Left lung (tissue), 4 donors: ENCODE measurements at regions not wholly inside any gene's neighbourhood (a gene's known extent, or its start where the extent isn't known, plus 50 kb on each side); places are given as distances from the start of the nearest gene placed in this dataset.

Source experiments
- ATAC-seq: fragments of 200-7000 bp; cut with Tn5 transposase; one replicate; pipeline ENCODE4 v1.9.1; 2020; ENCODE audit warnings: moderate library complexity
- DNase-seq, 4 donors: peaks; one replicate each; pipeline ENCODE4 v3.0.0-alpha.2; 2013 to 2020
- H3K27ac ChIP-seq, 2 donors: fragments of 200-600 bp; sonication (generic) in 1 of 2; one replicate each; pipeline versions ENCODE4 v1.5.0 to v1.8.0; 2020 to 2021
- H3K27me3 ChIP-seq, 2 donors: fragments of 200-600 bp; sonication (generic) in 1 of 2; one replicate each; pipeline versions ENCODE4 v1.5.0 to v1.8.0; 2020 to 2021
- H3K36me3 ChIP-seq, 2 donors: fragments of 200-600 bp; sonication (generic) in 1 of 2; one replicate each; pipeline versions ENCODE4 v1.5.0 to v1.8.0; 2020 to 2021
- H3K4me1 ChIP-seq, 2 donors: fragments of 200-600 bp; one replicate each; pipeline ENCODE4 v1.8.0; 2021
- H3K4me3 ChIP-seq, 2 donors: fragments of 200-600 bp; sonication (generic) in 1 of 2; one replicate each; pipeline versions ENCODE4 v1.5.0 to v1.8.0; 2020 to 2021; ENCODE audit warnings: mild to moderate bottlenecking in 1 of 2
- H3K9me3 ChIP-seq, 2 donors: fragments of 200-600 bp; sonication (generic) in 1 of 2; one replicate each; pipeline versions ENCODE4 v1.5.0 to v1.8.0; 2020 to 2021
- intact Hi-C, 2 donors: fragments of 100-400 bp; cut with DNase I; formaldehyde crosslinking; loops; one replicate each; pipeline versions ENCODE4 v1.11.2 to v1.14.2; 2022
- TF ChIP-seq, protein P1 (sequence below), 2 donors: fragments of 200-600 bp; sonication (generic) in 1 of 2; IDR thresholded peaks; one replicate each; pipeline versions ENCODE4 v1.5.0 to v1.8.0; 2021; ENCODE audit warnings: antibody characterized with exemption in 2 of 2
- donor health status: DM: no; HTN: yes; CAD: no.
- donor health status: DM: no; HTN: no; CAD: no.

- DNase-seq (no peak), ATAC-seq (no peak)
- TF ChIP-seq, protein P1, sequence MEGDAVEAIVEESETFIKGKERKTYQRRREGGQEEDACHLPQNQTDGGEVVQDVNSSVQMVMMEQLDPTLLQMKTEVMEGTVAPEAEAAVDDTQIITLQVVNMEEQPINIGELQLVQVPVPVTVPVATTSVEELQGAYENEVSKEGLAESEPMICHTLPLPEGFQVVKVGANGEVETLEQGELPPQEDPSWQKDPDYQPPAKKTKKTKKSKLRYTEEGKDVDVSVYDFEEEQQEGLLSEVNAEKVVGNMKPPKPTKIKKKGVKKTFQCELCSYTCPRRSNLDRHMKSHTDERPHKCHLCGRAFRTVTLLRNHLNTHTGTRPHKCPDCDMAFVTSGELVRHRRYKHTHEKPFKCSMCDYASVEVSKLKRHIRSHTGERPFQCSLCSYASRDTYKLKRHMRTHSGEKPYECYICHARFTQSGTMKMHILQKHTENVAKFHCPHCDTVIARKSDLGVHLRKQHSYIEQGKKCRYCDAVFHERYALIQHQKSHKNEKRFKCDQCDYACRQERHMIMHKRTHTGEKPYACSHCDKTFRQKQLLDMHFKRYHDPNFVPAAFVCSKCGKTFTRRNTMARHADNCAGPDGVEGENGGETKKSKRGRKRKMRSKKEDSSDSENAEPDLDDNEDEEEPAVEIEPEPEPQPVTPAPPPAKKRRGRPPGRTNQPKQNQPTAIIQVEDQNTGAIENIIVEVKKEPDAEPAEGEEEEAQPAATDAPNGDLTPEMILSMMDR (IDR thresholded peaks at IDR 0.05), result no peak
- no peaks in the 10 kb centered on the region for H3K4me1 ChIP-seq
- no peak overlapping the region for H3K4me3 ChIP-seq
- intact Hi-C loops, result no loop called here
- H3K27ac ChIP-seq, result no peak overlapping the region
- no peaks in the 10 kb centered on the region for H3K9me3 ChIP-seq
- H3K36me3 ChIP-seq, result no peaks in the 10 kb centered on the region
- peaks cover 0 to 33% of the 10 kb centered on the region in 2 donors for H3K27me3 ChIP-seq
These were observed 100.2 kb upstream of the CASZ1 start for GRCh38 chr1:10896673-10897072.

DNA sequence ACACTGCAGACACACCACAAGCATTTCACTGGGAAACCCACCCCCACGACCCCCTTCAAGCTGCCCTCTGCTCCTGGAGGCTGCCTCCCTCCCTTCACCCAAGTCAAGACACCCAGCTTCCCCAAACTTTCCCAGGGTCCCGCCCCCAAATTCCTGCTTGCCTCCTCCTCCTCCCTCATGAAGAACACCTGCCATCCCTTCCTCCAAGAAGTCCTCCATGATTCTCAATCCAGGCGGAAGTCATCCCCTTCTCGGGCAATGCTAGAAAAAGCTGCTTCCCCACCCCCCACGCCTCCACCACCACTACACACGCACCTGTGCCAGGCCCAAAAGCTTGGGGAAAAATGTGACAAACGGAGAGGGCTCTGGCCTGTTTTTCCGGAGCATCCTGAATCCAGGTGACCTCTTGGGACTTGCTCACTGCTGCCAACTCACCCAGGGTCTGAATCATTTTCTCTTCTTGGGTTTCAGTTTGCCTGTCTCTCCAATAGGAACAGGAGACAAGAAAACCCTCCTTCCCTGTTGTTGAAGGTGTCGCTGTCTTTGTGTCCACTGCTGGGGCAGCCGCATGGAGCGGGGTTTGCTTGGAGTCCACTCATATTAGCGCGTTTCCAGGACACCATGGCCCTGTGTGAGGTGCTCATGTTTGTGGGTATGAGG, 101.0 kb upstream of the CASZ1 start:
- Histone ChIP-seq H3K27ac (no peak overlapping the region), H3K4me1 (no peaks in the 10 kb centered on the region), H3K4me3 (no peak overlapping the region), H3K9me3 (no peaks in the 10 kb centered on the region), H3K36me3 (no peaks in the 10 kb centered on the region), H3K27me3 (peaks cover 0 to 28% of the 10 kb centered on the region in 2 donors)
- TF ChIP-seq, protein P1 (IDR thresholded peaks at IDR 0.05), result no peak
- DNase-seq (no peak), ATAC-seq (no peak)
- intact Hi-C loops, result no loop called here

DNA sequence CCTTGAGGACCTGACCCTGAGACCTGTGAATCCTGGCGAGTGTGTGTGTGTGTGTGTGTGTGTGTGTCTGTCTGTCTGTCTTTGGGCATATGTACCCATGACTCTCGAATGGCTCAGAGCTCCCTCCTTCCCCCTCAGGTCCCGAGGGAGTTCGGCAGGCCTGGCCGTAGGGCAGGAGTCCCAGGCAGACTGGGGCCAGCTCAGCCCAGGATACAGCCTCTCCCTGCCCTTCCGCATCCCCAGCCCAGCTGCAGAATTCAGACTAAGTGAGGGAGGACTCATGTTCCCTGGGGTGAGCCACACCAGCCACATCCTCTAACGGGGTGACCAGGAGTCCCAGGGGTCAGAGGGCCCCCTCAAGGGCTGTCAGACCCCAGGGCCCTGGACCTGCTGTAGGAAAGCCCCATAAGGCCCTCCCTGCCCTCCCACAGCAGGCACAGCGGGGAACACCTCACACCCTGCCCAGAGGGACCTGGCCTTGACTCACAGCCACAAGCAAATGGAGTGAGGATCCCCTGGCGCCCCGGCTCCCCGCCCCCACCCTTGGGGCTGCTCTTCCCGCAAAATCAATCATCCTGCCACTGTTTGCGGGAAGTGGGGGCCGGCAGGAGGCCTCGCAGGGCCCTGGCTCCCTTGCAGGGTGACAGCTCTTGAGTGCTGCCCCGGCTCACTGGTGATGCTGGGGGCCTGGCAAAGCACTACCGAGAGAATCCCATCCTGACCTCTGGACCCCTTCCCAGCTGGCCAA, 101.7 kb upstream of the CASZ1 start:
- Histone ChIP-seq H3K4me3 (no peak overlapping the region), H3K36me3 (no peaks in the 10 kb centered on the region), H3K4me1 (no peaks in the 10 kb centered on the region), H3K27ac (no peak overlapping the region), H3K27me3 (peaks cover 0 to 28% of the 10 kb centered on the region in 2 donors), H3K9me3 (no peaks in the 10 kb centered on the region)
- intact Hi-C loops, result no loop called here
- TF ChIP-seq, protein P1 (IDR thresholded peaks at IDR 0.05), result no peak
- DNase-seq (no peak), ATAC-seq (no peak)

- Histone ChIP-seq H3K36me3 (no peaks in the 10 kb centered on the region), H3K4me3 (no peak overlapping the region), H3K9me3 (no peaks in the 10 kb centered on the region), H3K27me3 (peaks cover 0 to 25% of the 10 kb centered on the region in 2 donors), H3K4me1 (no peaks in the 10 kb centered on the region), H3K27ac (no peak overlapping the region)
- no peak for ATAC-seq
- intact Hi-C loops, result no loop called here
- TF ChIP-seq, protein P1 (IDR thresholded peaks at IDR 0.05), result no peak
- DNase-seq, result no peak
These were observed 102.5 kb upstream of the CASZ1 start for GRCh38 chr1:10898921-10899320.

DNA sequence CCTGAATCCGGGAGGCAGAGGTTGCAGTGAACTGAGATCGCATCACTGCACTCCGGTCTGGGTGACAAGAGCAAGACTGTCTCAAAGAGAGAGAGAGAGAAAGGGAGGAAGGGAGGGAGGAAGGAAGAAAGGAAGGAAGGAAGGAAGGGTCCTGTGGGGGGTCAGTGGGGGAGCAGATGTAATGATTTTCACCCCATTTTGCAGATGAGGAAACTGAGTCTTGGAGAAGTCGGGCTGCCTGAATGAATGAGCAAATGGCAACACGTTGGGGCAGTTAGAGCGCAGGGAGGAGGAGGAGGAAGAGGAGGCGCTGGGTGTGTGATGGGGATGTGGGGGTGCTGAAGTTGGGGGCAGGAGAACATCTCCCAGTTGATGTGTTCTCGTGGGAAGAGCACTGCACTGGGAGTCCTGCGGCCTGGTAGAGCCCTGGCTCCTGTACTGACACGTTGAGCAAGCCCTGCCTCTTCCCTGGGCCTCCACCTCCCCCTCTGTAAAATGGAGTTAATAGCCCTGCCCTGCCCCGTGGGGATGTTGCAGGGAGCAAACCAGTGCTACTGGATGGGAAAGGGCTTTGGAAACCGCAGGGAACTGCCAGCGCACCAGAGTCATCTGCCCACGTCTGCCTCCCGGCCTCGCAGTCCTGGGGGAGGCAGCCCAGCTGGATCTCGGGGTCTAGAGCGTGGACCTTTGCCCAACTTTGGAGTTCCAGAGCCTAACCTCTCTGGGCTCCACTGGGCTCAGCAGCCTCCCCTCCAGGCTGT, 103.2 kb upstream of the CASZ1 start:
- TF ChIP-seq, protein P1 (IDR thresholded peaks at IDR 0.05), result no peak
- peaks cover 0 to 20% of the 10 kb centered on the region in 2 donors for H3K27me3 ChIP-seq
- no peaks in the 10 kb centered on the region for H3K9me3 ChIP-seq
- no peak for DNase-seq
- no peaks in the 10 kb centered on the region for H3K36me3 ChIP-seq
- H3K4me1 ChIP-seq, result peaks cover 2 to 5% of the 10 kb centered on the region in 2 donors
- no peak overlapping the region for H3K4me3 ChIP-seq
- H3K27ac ChIP-seq, result no peak overlapping the region
- ATAC-seq, result no peak
- intact Hi-C loops, result no loop called here
